Naive thymus-derived CD4-positive, alpha-beta T cell (primary cell): ENCODE measurements at regions not wholly inside any gene's neighbourhood (a gene's known extent, or its start where the extent isn't known, plus 50 kb on each side); places are given as distances from the start of the nearest gene placed in this dataset.

Experiments
- ATAC-seq: fragments of 150-1000 bp; cut with Tn5 transposase; 2 replicates; pipeline ENCODE4 v1.10.0; 2021; ENCODE audit warnings: mild to moderate bottlenecking, moderate library complexity
- CTCF ChIA-PET: fragments of 350-600 bp; sonication (Branson Sonifier 250); formaldehyde crosslinking; loops from one replicate; lab custom pipeline; 2021; ENCODE audit warnings: antibody characterized with exemption; lab: Charles Lee
- POLR2A ChIA-PET: fragments of 350-600 bp; sonication (Branson Sonifier 250); formaldehyde crosslinking; loops from one replicate; lab custom pipeline; 2021; ENCODE audit warnings: antibody characterized with exemption, inconsistent platforms; lab: Charles Lee
- DNase-seq, 9 donors: peaks; one replicate each; pipeline versions ENCODE4 v3.0.0 to v3.0.0-alpha.2; 2020 to 2022; ENCODE audit warnings: mixed read lengths in 1 of 9
- H3K27ac ChIP-seq: one replicate; pipeline ENCODE4 v1.7.0; 2013; ENCODE audit warnings: mild to moderate bottlenecking, low read depth, low read length, moderate library complexity
- H3K27me3 ChIP-seq, 2 donors: one replicate each; pipeline ENCODE4 v1.7.0; 2013; ENCODE audit warnings: low read length in 2 of 2, mild to moderate bottlenecking in 2 of 2, moderate library complexity in 2 of 2; ENCODE audit not compliant: control insufficient read depth in 2 of 2, insufficient read depth in 2 of 2
- H3K36me3 ChIP-seq, 3 experiments: 1 replicate in 2 of 3; 2 replicates in 1 of 3; pipeline ENCODE4 v1.7.0; 2013; ENCODE audit warnings: low read length in 3 of 3, mild to moderate bottlenecking in 3 of 3, moderate library complexity in 1 of 3; ENCODE audit not compliant: insufficient read depth in 3 of 3, control insufficient read depth in 2 of 3
- H3K4me1 ChIP-seq, 2 donors: one replicate each; pipeline ENCODE4 v1.7.0; 2013; ENCODE audit warnings: low read length in 2 of 2, mild to moderate bottlenecking in 2 of 2, moderate library complexity in 1 of 2; ENCODE audit not compliant: control insufficient read depth in 2 of 2, insufficient read depth in 2 of 2
- H3K4me3 ChIP-seq: 2 replicates; pipeline ENCODE4 v1.7.0; 2013; ENCODE audit warnings: mild to moderate bottlenecking, low read length
- H3K9me3 ChIP-seq, 3 experiments: 1 replicate in 2 of 3; 2 replicates in 1 of 3; pipeline ENCODE4 v1.7.0; 2013; ENCODE audit warnings: low read length in 3 of 3; ENCODE audit not compliant: control insufficient read depth in 2 of 3
- H3K27ac Mint-ChIP-seq, 9 donors: one replicate each; pipeline ENCODE4 v1.8.0; 2020 to 2022; ENCODE audit warnings: mixed read lengths in 9 of 9, mild to moderate bottlenecking in 8 of 9, moderate library complexity in 5 of 9, inconsistent platforms in 2 of 9
- H3K27me3 Mint-ChIP-seq, 5 donors: one replicate each; pipeline ENCODE4 v1.8.0; 2021 to 2022; ENCODE audit warnings: mixed read lengths in 5 of 5, mild to moderate bottlenecking in 1 of 5
- H3K36me3 Mint-ChIP-seq, 5 donors: one replicate each; pipeline ENCODE4 v1.8.0; 2020 to 2022; ENCODE audit warnings: mixed read lengths in 5 of 5, mild to moderate bottlenecking in 3 of 5, inconsistent platforms in 1 of 5
- H3K4me1 Mint-ChIP-seq, 7 donors: one replicate each; pipeline ENCODE4 v1.8.0; 2020 to 2022; ENCODE audit warnings: mixed read lengths in 7 of 7, mild to moderate bottlenecking in 3 of 7, inconsistent platforms in 1 of 7
- H3K4me3 Mint-ChIP-seq, 10 donors: one replicate each; pipeline ENCODE4 v1.8.0; 2020 to 2022; ENCODE audit warnings: mild to moderate bottlenecking in 10 of 10, mixed read lengths in 10 of 10, moderate library complexity in 6 of 10, inconsistent platforms in 2 of 10
- H3K9me3 Mint-ChIP-seq, 11 donors: one replicate each; pipeline ENCODE4 v1.8.0; 2020 to 2022; ENCODE audit warnings: mixed read lengths in 11 of 11, mild to moderate bottlenecking in 4 of 11, inconsistent platforms in 1 of 11, moderate library complexity in 1 of 11
- intact Hi-C, 2 donors: fragments of 100-400 bp; cut with micrococcal nuclease; formaldehyde crosslinking; loops; one replicate each; pipeline ENCODE4 v1.15.1; 2023

DNA sequence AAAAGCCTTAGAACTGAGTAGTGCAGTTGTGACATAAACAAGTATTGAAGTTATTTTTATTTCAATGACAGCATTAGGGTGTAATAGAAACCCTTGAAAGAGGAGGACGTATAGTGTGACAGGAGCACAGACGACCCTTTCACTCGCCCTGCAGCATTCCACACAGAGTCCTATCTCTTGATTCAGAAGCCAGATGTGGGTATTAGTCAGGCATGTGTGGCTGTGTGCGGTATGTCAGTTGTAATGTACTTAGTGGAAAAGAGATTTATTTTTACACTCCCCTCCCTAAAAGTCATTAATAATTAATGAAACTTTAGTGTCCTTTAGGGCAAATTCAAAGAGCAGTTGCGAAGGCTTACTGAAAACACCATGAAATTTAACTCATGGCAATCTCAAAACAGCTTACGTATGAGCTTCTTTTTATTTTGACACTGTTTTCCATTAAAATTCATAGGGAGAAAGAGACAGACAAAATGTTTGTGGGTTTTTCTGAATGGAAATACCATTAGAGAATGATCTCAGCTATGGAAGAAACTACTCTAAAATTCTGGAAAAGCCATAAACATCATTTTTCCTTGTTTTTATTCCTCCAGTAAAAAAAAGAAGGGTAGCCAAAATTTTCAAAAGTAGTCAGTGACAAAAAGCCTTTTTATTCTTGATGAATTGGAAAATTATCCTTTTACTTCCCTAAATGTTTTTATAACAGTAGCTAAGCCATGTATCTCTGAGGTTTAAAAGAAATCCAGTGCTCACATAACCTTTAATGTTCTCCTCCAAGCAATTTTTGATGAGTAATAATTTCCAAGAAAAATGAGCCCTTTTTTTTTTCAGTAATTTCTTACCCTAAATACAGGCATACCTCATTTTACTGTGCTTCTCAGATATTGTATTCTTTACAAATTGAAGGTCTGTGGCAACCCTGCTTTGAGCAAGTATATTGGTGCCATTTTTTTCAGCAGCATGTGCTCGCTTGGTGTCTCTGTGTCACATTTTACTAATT is 84.0 kb upstream of the DSEL start:
- H3K4me1 Mint-ChIP-seq: no peaks in the 10 kb centered on the region
- Histone ChIP-seq H3K4me3 (no peak overlapping the region), H3K4me1 (no peaks in the 10 kb centered on the region), H3K36me3 (no peaks in the 10 kb centered on the region), H3K27me3 (no peaks in the 10 kb centered on the region), H3K27ac (no peak overlapping the region), H3K9me3 (no peaks in the 10 kb centered on the region)
- ATAC-seq (no peak), DNase-seq (no peak)
- intact Hi-C loops: no loop called here
- no peak overlapping the region for H3K27ac Mint-ChIP-seq
- no peaks in the 10 kb centered on the region for H3K36me3 Mint-ChIP-seq
- H3K4me3 Mint-ChIP-seq: no peak overlapping the region
- peaks cover 0 to 8% (median 2%) of the 10 kb centered on the region in 11 donors for H3K9me3 Mint-ChIP-seq
- ChIA-PET POLR2A (no interaction called here), CTCF (no interaction called here)
- peaks cover 0 to 9% (median 7%) of the 10 kb centered on the region in 5 donors for H3K27me3 Mint-ChIP-seq

DNA sequence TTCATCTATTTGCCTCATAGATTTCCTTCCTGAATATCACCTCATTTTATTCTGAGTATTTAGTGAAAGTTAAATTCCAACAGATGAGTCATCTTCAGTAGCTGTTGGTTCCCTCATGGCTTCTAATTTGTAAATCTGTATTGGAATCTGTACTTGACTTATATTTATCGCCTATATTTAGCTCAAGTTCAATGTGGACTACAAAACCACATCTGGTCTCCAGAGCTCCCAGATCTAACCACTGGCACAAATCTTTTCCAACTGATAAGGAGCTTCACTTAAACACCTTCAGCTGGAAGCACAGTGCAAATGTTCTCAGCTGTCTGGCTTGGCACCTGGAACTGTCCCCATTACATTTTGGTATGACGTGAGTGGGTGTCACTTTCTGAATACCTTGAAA is 82.8 kb upstream of the DSEL start:
- H3K27me3 ChIP-seq: no peaks in the 10 kb centered on the region
- no peaks in the 10 kb centered on the region for H3K4me1 Mint-ChIP-seq
- H3K27ac ChIP-seq: no peak overlapping the region
- no peak for ATAC-seq
- no peaks in the 10 kb centered on the region for H3K4me1 ChIP-seq
- no peak overlapping the region for H3K27ac Mint-ChIP-seq
- H3K9me3 ChIP-seq: no peaks in the 10 kb centered on the region
- peaks cover 0 to 9% (median 7%) of the 10 kb centered on the region in 5 donors for H3K27me3 Mint-ChIP-seq
- ChIA-PET CTCF (no interaction called here), POLR2A (no interaction called here)
- peaks cover 0 to 15% (median 4%) of the 10 kb centered on the region in 11 donors for H3K9me3 Mint-ChIP-seq
- no peak overlapping the region for H3K4me3 Mint-ChIP-seq
- DNase-seq: no peak
- no peak overlapping the region for H3K4me3 ChIP-seq
- intact Hi-C loops: no loop called here
- H3K36me3 Mint-ChIP-seq: no peaks in the 10 kb centered on the region
- no peaks in the 10 kb centered on the region for H3K36me3 ChIP-seq

DNA sequence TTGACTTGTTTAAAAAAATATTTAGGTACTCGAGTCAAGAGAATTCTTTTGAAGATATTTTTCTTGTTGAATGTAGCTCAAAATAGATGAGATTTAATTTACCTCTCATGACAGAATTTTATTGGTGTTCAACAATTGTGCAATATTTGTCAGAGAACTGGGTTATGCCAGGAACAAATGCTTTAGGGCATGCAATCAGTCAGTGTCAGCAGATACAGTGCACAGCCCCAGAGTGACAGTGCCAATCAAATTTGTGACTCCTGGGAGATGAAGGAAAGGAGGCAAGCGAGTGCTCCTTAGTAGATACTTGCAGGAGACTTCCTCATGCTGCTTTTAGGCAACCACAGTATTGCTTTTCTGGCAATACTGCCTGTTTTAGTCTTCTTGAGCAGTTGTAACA is 81.2 kb upstream of the DSEL start:
- DNase-seq (no peak), ATAC-seq (no peak)
- Histone ChIP-seq H3K9me3 (no peaks in the 10 kb centered on the region), H3K36me3 (no peaks in the 10 kb centered on the region), H3K27me3 (no peaks in the 10 kb centered on the region), H3K4me1 (no peaks in the 10 kb centered on the region), H3K4me3 (no peak overlapping the region), H3K27ac (no peak overlapping the region)
- POLR2A ChIA-PET: no interaction called here
- intact Hi-C loops: no loop called here
- Mint-ChIP-seq H3K27me3 (peaks cover 0 to 9% (median 3%) of the 10 kb centered on the region in 5 donors), H3K9me3 (peaks cover 0 to 15% (median 3%) of the 10 kb centered on the region in 11 donors), H3K4me3 (no peak overlapping the region), H3K4me1 (no peaks in the 10 kb centered on the region), H3K27ac (no peak overlapping the region), H3K36me3 (no peaks in the 10 kb centered on the region)
- CTCF ChIA-PET: no interaction called here

DNA sequence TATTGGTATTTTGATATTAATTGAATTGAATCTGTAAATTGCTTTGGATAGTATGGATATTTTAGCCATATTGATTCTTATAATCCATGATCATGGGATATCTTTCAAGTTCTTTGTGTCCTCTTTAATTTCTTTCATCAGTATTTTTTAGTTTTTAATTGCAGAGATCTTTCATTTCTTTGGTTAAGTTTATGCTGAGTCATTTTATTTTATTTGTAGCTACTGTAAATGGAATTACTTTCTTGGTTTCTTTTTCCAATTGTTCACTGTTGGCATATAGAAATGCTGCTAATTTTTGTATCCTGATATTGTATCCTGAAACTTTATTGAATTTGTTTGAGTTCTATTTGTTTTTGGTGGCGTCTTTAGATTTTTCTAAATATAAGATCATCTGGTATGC is 79.5 kb upstream of the DSEL start:
- Histone ChIP-seq H3K9me3 (no peaks in the 10 kb centered on the region), H3K4me1 (no peaks in the 10 kb centered on the region), H3K36me3 (no peaks in the 10 kb centered on the region), H3K27ac (no peak overlapping the region), H3K27me3 (no peaks in the 10 kb centered on the region), H3K4me3 (no peak overlapping the region)
- H3K9me3 Mint-ChIP-seq: peaks cover 0 to 15% (median 2%) of the 10 kb centered on the region in 11 donors
- ChIA-PET POLR2A (no interaction called here), CTCF (no interaction called here)
- H3K4me1 Mint-ChIP-seq: no peaks in the 10 kb centered on the region
- H3K36me3 Mint-ChIP-seq: no peaks in the 10 kb centered on the region
- DNase-seq: no peak
- no peak overlapping the region for H3K4me3 Mint-ChIP-seq
- intact Hi-C loops: no loop called here
- peaks cover 0 to 9% (median 0%) of the 10 kb centered on the region in 5 donors for H3K27me3 Mint-ChIP-seq
- H3K27ac Mint-ChIP-seq: no peak overlapping the region
- ATAC-seq: no peak

DNA sequence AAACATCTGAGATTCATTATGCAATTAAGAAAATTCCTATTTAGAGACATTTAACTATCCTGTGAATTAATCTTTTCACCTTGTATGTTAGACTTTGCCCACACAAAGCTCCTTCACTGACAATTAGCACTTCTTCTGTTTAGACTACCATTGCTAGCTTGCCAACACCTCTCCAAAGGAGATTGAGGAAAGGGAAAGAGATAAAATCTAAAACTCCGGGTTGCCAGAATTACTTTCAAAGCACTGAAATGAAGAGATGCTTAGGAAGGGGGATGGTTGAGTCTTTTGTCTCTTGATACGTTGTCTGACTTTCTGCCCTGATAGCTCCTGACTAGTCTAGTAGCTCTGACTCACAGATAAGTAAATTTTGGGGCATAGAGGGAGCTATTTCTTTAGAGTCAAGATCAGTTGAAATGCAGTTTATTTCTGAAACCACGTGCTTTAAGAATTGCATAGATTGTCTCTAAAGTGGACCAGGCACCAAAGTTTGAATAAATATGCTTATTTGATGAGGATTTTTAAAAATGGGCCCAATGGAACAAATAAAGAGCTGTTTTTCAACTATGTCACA is 74.1 kb upstream of the DSEL start:
- ChIA-PET POLR2A (no interaction called here), CTCF (no interaction called here)
- Histone ChIP-seq H3K27me3 (no peaks in the 10 kb centered on the region), H3K4me1 (no peaks in the 10 kb centered on the region), H3K4me3 (no peak overlapping the region), H3K36me3 (no peaks in the 10 kb centered on the region), H3K27ac (no peak overlapping the region), H3K9me3 (no peaks in the 10 kb centered on the region)
- DNase-seq (no peak), ATAC-seq (no peak)
- no peaks in the 10 kb centered on the region for H3K4me1 Mint-ChIP-seq
- intact Hi-C loops: no loop called here
- H3K36me3 Mint-ChIP-seq: no peaks in the 10 kb centered on the region
- H3K27ac Mint-ChIP-seq: no peak overlapping the region
- H3K4me3 Mint-ChIP-seq: no peak overlapping the region
- peaks cover 0 to 4% (median 0%) of the 10 kb centered on the region in 5 donors for H3K27me3 Mint-ChIP-seq
- peaks cover 0 to 12% (median 2%) of the 10 kb centered on the region in 11 donors for H3K9me3 Mint-ChIP-seq

DNA sequence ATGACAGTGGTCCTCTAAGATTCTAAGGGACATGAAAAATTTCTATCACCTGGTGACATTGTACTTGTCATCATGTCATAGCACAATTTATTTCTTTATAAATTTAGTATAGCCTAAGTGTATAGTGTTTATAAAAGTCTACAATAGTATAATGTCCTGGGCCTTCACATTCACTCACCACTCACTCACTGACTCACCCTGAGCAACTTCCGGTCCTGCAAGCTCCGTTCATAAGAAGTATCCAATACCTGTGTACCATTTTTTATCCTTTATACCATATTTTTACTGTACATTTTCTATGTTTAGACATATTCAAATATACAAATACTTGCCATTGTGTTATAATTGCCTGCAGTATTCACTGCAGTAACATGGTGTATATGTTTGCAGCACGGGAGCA is 72.8 kb upstream of the DSEL start:
- Histone ChIP-seq H3K4me1 (no peaks in the 10 kb centered on the region), H3K27ac (no peak overlapping the region), H3K9me3 (no peaks in the 10 kb centered on the region), H3K36me3 (no peaks in the 10 kb centered on the region), H3K27me3 (no peaks in the 10 kb centered on the region), H3K4me3 (no peak overlapping the region)
- no peak for ATAC-seq
- no peaks in the 10 kb centered on the region for H3K4me1 Mint-ChIP-seq
- no peak overlapping the region for H3K27ac Mint-ChIP-seq
- no peak for DNase-seq
- POLR2A ChIA-PET: no interaction called here
- no peaks in the 10 kb centered on the region for H3K9me3 Mint-ChIP-seq
- CTCF ChIA-PET: interaction anchor here (0.6 kb wide), 1 partner anchor 108 kb away, joined by 4 read pairs; no protein-coding TSS in a partner anchor
- no peak overlapping the region for H3K4me3 Mint-ChIP-seq
- intact Hi-C loops: no loop called here
- peaks cover 0 to 10% (median 0%) of the 10 kb centered on the region in 5 donors for H3K27me3 Mint-ChIP-seq
- no peaks in the 10 kb centered on the region for H3K36me3 Mint-ChIP-seq
